CD4-positive, alpha-beta T cell treated with Interleukin-17A for 1 hour (primary cell): ENCODE measurements at regions not wholly inside any gene's neighbourhood (a gene's known extent, or its start where the extent isn't known, plus 50 kb on each side); places are given as distances from the start of the nearest gene placed in this dataset.
"Not testable (repeated sequence)": the region's sequence is repeated elsewhere in the genome, so short reads cannot be mapped to it uniquely, and the experiment has no call there.

Experiments used
- DNase-seq: peaks from one replicate; pipeline ENCODE4 v3.0.0-alpha.2; 2020

DNA sequence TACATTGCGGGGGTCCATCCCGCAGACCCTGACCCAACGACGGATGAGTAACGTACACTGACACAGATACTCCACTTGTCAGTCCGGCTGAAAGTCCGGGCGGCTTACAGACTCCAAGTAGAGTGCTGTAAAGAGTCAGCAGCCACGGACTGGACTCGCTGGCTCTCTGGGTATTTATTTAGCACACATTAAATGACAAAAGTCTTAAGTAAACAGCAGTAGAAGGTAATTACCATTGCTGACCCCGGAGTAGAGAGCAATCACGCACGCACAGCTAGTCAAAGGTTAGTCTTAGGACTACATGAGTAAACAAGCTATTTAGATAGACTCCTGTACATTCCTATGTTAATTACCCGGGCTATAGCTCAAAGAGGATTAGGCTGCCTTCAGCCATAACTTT is 780.9 kb downstream of the RPS29 start:
- DNase-seq: no peak

DNA sequence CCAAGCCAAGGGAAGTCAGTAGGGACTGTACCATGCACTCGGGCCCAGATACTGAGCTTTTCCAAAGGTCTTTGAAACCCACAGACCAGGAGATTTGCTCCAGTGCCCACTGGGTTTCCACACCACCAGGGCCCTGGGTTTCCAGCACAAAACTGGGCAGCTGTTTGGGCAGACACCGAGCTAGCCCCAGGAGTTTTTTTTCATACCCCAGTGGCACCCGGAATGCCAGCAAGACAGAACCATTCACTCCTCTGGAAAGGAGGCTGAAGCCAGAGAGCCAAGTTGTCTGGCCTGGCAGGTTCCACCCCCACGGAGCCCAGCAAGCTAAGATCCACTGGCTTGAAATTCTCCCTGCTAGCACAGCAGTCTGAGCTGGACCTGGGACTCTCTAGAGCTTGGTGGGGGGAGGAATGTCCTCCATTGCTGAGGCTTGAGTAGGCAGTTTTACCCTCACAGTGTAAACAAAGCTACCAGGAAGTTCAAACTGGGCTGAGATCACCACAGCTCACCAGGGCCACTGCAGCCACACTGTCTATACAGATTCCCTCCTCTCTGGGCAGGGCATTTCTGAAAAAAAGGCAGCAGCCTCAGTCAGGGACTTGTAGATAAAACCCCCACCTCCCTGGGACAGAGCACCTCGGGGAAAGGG is 793.7 kb downstream of the RPS29 start:
- DNase-seq: no peak

DNA sequence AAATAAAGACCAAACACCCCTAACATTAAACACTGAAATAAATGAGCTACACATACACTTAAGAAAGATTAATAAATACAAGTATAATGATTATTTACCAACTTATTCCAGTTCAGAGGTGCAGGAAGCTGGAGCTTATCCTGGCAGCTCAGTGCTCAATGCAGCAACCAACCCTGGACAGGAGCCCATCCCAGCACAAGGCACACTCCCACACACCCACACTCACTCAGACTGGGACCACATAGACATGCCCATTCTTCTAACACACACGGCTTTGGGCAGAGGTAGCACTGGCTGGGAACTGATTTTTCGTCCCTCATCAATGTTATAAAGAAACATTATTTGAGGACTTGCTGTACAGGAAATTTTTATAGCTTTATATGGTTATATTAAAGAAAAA is 797.4 kb downstream of the RPS29 start:
- DNase-seq: no peak

DNA sequence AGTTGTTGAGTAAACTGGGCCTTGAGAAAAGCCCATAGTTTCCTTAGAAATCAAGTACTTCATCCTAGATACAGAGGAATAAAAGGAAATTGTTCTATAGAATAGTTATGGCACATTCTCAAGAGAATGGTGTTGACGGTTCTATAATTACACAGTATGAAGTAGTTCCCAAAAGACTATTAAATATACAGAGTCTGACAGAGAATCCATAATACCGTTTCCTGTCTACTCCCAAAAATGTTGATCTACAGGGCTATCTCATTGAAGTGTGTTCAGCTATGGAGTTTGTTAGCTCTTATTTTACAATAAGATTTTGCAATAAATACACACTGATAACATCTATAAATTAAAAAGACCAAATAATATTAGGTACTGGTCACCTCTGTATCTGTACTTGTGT is 799.7 kb downstream of the RPS29 start:
- no peak for DNase-seq

DNA sequence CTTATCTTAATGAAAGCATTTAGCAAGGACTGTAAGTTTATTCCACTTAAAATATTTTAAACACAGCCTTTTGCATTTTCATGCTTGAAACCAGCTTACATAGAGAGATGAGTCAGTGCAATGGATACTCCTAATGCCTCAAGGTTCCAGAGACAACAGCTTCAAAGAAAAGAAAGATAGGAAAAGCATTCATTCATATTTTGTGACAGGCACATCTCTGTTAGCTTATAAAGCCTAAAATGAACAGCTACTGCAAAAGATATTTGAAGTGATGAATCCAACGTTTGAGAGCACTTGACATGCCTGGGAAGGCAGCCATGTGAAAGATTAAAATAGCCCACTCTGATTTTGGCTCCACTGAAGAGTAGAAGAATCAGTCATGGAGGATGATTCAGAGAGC is 814.5 kb downstream of the RPS29 start:
- no peak for DNase-seq

DNA sequence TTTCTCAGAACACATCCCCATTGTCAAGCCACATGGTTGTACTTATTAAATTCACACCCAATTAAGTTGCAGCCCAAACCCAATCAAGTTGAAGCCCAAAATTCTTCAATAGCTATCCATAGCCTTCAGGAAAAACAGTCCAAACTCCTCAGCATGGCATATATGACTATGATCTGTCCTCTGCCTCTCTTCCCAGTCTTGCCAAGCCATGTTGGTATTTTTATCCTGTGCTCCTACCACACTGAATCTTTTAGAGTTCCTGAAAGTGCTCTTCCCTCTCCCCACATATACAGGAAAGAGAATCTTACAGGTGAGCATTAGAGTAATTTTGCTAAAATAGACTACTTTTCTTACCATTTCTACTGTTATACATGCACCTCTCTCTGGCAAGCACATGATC is 834.9 kb downstream of the RPS29 start:
- DNase-seq: no peak

DNA sequence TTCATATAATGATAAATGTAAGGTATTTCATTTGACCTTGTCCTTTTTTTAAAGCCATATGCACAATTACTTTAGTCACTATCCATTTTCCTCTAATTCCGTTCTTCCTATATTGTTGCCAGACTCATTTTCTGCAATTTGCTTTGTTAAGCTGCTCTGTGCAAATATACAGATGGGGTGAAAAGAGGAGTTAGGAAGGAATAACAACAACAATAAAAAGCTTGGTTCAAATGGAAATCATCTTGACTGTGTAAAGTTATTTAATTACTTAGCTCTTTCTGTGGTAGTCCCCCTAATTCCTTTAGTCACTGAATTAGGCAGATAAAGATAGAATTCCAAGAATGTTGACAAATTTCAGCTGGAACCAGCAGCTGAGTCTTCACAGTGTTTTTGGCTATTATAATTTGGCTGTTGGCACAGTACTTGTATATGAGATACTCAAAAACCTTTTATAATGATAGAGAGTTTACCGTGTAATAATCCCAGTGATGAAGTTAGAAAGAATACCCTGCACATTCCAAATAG is 838.0 kb downstream of the RPS29 start:
- DNase-seq: no peak

DNA sequence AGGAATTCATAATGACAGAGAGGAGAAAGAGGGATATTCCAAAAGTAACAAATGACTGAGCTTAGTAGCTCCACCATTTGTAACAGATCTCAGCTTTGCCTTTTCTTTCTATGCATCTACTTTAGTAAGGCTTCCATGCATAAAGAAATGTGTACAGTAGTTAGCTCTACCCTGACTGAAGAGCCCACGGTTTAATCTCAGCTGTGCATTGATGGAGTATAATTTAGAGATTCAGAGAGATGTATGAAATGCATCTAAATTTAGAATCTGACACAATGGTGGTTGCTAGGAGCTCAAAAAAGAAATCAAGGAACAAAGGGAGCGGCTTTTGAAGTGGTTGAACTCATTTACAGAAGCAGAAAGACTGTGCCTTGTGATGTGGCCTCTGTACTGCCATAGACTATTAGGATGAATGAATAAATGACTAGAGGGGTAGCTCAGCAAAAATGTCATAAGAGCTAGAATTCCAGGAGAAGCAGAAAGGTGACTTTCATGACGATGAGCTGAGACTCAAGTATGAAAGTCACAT is 838.6 kb downstream of the RPS29 start:
- no peak for DNase-seq

DNA sequence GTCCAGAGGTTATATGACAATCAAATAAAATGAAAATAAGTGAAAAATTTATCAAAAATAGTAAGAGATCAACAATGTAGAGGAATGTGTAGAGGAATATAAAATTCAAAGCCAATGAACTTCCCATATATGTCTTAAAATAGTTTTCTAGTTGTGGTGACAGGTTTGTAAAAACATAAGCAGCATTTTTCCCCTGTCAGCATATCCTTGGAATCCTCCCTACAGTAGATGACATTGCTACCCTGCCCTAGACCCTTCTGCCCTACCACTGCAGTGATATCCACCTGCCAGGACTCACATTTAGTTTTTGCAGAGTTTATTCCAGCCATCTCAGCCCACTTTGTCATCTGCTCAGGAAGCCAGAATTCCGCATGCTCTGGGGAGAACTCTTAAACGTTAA is 842.0 kb downstream of the RPS29 start:
- no peak for DNase-seq

DNA sequence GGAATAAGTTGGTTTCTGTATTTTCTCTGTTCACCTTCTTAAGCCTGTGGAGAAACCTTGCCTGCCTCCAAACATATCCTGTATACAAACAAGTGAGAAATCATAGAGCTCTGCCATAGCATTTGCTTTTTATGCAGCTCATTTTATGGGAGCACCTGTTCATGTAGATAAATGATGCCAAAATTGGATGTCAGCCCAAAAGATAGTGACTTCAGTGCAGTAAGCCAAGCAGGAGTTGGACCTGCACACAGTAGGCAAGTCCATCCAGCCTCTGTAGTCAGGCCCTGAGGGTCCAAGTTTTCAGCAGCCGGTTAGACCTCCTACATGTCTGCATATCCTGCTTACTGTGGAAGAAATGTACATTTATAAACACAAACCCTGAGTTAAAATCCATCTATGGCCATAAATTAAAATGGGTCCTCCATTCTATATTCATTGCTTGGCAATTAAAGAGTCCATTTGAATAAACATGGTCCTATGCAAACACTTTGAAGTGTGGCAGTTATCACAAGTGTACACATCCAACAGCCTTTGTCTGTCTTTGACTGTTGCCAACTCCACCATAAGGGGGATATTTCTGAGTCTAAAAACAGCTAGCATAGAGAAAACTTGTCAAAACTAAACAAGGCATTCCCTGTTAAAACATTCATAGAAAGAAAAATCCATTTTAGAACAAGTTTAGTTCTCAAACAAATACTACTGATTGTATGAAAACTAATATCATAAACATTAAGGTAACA is 847.8 kb downstream of the RPS29 start:
- DNase-seq: no peak

DNA sequence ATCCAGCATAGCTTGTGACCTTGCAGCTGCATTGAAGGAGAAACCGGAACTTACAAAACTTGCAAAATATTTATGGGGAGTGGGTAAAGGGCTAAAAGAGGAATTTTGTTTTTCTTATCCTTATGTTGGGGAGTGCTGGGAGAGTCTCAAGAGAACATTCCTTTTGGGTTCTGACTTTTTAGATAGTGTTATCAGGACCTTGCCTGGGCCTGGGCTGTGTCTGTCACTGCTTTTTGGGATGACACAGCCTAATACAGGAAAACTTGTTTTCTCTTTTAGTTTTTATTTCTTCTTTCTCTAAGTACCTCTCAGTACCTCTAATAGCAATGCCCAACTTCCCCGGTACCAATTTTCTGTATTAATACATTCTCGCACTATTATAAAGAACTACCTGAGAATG is 850.6 kb downstream of the RPS29 start:
- no peak for DNase-seq

DNA sequence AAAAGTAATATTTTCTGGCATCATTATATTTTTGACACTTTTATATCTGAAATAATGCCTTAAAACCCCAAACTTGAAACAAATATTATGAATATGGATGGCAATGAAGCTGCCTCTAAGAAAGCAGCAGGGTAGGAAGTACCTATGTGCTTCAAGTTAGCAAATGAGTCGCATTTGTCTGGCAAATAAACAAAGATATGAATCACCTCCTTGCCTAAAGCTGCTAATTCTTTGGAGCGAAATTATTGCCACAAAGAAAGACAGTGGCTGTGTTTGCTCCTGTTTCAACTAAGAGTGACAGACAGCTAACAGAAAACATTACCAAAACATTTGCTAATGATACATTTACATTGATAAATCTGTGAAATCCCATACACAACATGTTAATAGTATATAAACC is 854.9 kb downstream of the RPS29 start:
- DNase-seq: no peak

DNA sequence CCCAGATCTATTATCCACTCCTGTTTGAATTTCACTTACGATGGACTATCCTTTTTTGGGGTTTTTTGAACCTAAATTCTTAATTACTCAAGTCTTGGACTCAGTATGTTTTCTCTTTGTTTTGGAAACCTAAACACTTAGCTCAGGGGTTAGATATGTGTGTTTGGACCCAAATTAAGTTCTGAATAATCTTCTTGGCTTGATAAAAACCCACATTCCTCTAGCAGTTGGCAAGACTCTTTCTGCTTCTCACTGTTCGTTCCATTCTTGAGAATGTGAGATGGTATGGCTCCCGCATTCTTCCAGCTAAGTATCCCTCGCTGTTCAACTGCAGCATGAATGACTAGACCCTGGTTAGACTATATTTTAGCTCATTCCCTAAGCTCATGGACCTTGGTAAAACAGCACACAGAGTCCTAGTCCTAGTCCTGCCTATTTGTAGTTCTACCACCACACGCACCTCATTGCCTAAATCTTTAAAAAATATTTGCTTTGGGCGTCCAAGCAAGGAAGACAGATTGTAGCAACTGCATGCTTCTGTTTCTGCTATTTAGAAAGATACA is 860.0 kb downstream of the RPS29 start:
- no peak for DNase-seq

DNA sequence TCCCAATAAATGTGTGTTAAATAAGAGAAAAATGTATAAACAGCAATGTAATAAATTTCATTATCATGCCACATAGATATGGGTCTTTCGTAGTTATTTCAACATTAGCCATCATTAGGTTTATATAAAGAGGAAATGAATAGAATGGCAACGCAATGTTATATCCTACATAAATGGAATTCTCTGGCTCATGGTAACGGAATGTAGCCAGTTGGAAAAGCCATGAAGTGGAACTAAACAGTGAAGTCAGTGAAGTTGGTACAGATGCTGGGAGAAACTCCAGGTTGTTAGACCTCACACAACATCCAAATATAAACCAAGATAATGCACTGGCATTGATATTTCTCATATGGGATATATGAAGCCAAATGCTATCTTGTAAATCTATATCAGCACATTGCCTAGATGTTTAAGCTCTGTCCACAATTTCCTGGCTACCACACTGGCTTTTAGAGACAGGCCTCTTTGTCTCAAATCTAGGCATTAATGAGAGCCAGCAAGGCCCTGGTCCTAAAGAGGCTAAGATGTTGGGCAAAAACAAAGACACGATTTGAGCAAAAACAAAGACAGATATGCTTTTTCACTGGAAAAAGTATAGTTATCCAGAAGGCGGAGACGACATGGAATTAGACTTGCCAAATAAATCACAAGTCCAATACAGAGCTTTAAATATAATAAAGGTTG is 861.0 kb downstream of the RPS29 start:
- no peak for DNase-seq

DNA sequence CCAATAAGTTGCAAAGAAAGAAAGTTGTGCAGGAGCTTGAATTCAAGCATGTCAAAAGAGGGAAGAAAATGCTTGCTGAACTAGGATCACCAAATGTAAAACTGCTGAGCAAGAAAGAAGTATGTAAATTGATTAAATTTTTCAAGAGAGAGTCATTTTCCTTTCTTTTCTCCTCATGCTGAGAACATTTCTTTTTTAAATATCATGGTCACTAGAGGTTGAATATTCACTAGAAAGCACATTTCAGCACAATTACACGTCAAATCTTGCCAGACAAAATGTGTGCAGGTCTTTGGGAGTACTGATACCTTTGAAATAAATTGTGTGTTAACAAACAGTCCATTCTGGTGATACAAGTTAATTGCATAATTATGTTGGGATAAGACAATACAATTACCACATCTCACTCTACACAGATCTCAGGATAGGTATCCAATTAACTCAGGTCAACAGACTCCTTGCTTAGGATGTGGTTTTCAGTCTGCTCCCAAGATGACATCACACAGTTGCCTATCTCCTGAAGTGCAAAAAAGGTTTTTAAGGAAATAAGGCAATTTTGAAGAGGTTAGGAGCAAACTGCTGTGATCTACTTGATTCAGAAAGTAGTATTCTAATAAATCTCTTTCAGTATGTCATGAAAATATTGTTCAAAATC is 862.2 kb downstream of the RPS29 start:
- no peak for DNase-seq

DNA sequence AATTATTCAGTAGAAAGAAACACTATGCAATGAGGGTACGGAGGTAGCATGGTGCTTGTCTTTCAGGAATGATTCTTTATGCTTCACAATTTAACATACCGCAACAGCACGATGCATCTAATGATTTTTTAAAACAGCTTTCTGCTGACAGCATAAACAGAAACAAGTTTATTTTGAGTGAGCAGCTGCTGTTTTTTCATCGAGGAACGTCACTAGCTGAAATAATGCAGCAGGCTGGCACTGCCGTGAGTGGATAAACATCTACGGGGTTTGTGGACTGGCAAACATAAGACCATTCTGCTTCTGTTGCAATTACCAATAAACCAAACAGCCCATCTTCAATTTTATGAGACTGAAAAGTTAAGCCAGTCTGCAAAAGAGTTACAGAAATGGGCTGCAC is 871.8 kb downstream of the RPS29 start:
- DNase-seq: no peak

DNA sequence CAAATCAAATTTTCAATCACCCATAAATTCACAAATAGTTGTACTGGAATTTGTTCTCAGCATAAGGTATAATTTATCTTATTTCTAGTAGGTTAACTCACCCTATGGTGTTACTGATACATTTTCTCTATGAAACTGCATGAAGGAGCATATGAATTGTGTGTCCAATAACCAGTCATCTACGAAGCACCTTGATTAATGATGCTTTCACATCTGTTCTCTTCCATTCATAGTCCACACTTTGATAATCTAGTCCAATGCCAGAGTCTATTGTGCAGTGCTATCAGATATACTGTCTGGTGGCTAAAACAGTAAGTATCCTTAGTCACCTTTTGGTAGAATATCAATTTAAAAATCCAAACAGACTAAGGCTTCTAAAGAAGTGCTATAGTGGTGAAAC is 876.0 kb downstream of the RPS29 start:
- no peak for DNase-seq

DNA sequence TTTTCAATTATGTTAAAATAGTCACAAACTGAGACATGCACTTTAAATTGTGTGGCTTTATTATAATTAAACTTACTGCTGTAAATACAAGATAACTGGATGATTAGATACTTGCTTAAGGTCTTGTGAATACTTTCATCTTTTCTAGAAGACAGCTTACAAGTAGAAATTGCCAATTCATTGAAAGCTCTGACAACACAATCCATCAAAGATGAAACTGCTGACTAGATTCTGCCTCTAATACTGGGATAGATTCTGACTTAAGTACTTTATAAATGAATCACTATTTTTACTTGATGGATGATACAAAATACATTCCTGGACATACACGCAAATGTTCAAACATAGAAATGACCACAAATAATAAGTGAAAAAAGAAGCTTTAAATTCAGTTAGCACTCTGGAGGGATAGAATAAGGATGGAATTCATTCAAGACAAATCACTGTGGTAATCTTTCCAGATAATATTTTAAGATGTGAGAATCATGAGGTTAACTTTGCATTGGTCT is 876.8 kb downstream of the RPS29 start:
- no peak for DNase-seq

DNA sequence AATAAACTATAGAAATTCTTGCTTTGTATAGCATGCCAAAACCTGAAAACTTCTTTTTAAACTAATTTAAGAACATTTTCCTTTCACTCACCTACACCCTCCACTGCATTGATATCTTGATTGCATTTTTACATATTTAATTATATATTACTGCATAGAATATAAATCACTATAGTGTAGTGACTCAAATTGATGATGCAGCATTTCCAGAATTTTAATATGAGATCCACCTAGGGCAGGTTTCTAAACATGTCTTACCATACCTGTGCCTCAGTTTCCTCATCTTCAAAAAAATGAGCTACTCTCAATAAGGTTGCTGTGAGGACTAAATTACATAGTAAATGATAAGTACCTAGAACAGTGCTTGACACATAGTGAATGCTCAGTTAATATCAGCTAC is 881.5 kb downstream of the RPS29 start:
- no peak for DNase-seq

DNA sequence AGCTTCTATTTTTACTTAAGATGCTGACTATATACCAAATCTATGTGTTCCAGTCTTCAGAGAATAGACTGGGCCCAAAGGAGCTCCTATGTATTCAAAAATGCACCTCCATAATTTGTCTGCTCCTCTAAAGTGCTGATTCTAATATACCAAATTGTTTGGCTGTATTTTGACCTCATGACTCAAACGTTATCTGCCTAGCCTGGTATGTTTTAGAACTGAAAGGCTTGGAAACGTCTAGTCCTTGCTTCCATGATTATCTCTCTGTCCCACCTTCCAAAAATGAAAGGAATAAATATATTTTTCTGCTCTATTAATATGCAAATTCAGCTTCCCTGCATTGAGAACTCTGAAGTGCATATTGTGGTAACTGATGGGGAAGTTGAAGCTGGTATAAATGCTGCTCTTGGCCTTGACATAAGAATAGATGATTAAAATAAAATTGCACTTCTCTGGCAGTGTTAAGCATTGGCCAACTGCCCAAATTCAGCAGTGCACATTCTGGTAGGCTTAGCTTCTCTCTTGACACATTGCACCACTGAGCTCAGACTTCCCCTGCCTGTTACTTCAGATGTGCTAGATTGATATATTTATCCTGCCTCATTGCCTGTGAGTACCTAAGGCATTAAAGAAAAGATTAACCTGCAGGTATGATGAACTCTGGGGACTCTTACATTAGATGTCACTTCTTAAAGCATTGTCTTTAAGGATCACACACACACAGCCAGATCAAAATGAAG is 882.3 kb downstream of the RPS29 start:
- DNase-seq: no peak

DNA sequence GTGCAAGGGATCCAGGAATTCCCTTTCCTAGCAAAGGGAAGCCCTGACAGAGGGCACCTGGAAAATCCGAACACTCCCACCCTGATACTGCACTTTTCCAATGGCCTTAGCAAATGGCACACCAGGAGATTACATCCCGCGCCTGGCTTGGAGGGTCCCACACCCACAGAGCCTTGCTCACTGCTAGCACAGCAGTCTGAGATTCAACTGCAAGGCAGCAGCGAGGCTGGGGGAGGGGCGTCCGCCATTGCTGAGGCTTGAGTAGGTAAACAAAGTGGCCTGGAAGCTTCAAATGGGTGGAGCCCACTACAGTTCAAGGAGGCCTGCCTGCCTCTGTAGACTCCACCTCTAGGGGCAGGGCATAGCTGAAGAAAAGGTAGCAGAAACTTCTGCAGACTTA is 888.8 kb downstream of the RPS29 start:
- not testable (repeated sequence) for DNase-seq

DNA sequence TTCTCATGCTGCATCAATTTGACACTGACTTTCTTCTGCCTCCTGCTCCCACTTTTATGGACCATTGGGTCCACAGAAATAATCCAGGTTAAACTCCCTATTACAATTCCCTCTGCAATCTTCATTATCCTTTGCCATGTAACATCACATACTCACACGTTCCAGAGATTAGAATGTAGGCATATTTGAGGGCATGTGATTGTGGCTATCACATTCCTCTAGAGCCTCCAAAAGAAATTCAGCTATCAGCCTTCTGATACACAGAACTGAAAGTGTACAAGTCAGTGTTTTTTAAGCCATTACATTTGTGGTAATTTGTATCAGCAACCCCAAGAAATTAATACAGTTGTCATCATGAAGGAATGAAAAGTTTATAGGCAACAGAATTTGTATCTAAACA is 892.4 kb downstream of the RPS29 start:
- DNase-seq: no peak
